Anterior cingulate cortex (tissue), 58 donors: ENCODE measurements at regions not wholly inside any gene's neighbourhood (a gene's known extent, or its start where the extent isn't known, plus 50 kb on each side); places are given as distances from the start of the nearest gene placed in this dataset.

Experiments
- DNase-seq, 58 donors: peaks; one replicate each; lab custom pipeline; 2025; lab: John Stamatoyannopoulos, UW

- DNase-seq: peak in 1 of 58 donors; percentile 2
Observed at GRCh38 chr17:51434434-51435170, 174.3 kb downstream of the UTP18 start.

GRCh38 chr17:51435171-51435552, 174.8 kb downstream of the UTP18 start:
- peak in 3 of 58 donors; percentile 9 to 22 (median 15) for DNase-seq

GRCh38 chr17:51435641-51436091, 175.3 kb downstream of the UTP18 start:
- peak in 28 of 58 donors; percentile 2 to 64 (median 18) for DNase-seq

- peak in 13 of 58 donors; percentile 2 to 52 (median 11) for DNase-seq
Observed at GRCh38 chr17:51439395-51440229, 179.3 kb downstream of the UTP18 start.

DNA sequence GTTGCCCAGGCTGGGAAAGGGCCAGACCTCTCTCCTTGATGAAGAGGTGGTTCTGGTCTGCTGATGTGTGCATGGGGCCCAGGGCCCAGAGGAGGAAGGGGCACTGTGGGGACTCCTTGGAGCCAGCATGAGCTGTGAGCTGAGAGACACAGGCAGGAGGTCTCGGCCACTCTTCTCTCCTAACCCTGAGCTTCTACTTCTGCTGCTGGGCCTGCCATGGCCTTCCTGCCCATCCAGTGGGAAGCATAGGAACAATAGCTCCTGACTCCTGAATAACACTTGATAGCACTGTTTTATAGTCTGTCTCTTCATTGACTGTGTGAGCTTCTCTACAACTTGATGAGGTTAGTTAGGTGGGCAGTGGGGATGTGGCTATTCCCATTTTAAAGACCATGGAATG, 181.1 kb downstream of the UTP18 start:
- no peak for DNase-seq

DNA sequence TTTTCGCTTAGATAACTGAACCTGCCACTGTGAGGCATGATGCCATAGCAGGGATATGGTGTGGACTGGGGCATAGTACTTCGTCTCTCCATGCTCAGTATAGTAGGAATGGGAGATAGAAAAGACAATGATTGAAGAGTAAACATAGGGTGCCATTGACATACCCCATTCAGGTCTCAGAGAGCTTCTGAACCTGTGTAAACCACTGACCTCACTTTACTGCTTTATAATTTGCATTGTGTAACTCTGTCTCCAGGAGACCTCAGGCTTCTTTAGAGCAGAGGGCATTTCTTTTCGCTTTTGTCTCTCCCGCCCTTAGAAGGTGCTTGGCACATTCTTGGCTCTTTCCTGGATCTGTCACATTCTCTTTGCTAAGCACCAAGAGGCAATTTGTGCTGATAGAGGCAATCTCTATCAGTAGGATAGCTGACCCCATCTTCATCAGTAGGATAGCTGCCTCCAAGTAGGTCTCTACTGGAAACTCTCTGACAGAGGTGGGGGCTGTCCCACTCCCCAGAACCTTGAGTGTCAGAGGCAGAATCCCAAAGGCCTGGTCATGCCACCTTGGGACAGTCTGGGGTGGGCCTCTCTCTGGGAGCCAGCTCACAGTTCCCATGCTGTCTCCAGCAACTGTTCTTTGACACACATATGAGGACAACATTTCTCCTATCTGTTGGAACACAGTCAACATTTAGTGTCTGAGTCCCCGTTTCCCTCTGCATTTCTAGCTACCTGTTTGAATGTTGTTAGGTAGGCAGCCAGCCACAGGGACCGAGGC, 181.9 kb downstream of the UTP18 start:
- DNase-seq: no peak

DNA sequence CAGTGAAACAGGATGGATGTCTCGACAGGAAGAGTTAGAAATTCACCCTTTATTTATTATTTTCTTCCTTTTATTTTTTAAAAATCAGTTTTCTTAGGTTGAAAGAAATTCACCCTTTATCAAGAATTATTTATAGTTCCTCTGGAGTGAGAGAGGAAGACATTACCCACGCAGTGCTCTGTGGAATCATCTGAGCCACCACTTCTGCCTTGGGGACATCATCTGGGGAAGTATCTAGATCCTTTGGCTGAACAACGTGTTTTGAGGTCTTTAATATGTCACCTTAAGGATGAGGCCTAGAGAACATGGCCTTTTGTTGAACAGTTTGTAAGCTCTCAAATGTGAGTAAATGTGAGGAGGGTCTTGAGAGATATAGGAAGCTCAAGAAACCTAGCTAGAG, 183.3 kb downstream of the UTP18 start:
- no peak for DNase-seq

- DNase-seq: no peak
Observed at GRCh38 chr17:51445946-51446345, 185.6 kb downstream of the UTP18 start.

GRCh38 chr17:51454456-51454978, 194.2 kb downstream of the UTP18 start:
- no peak for DNase-seq

- no peak for DNase-seq
Observed at GRCh38 chr17:51455211-51455610, 194.9 kb downstream of the UTP18 start.

DNA sequence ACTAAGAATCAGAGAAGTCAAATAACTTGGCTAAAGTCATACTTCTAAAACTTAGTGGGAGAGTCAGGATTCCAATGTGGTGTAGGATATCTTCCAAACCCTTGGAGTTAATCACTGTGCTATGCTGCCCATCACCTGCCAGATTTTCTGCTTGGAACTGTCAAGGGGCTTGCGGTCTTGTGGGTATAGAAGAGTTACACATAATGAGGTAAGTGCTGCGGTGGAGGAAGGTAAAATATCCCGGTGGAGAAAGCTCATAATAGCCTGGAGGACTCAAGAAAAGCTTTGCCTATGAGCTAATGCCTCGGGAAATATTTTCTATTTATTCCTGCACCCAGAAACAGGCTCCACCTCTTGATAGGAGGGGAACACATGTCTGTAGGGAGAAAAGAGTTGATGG, 195.6 kb downstream of the UTP18 start:
- DNase-seq: no peak

DNA sequence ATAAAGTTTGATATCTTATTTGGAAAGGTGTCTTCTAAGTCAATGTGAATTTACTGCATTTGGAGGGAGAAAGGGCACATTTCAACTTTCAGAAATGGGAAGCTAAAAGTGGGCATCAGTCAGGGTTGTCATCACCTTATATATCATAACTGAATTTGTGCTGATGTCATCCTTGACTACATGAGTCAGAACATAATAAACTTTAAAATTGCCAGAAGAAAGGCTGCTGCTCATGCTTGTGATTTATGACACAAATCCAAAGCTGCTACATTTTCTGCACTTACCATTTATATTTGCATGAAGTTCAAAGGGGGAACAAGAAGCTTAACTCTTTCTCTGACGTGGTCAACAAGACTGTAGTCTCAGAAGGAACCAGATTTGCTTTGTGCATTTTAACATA, 196.6 kb downstream of the UTP18 start:
- DNase-seq: no peak

DNA sequence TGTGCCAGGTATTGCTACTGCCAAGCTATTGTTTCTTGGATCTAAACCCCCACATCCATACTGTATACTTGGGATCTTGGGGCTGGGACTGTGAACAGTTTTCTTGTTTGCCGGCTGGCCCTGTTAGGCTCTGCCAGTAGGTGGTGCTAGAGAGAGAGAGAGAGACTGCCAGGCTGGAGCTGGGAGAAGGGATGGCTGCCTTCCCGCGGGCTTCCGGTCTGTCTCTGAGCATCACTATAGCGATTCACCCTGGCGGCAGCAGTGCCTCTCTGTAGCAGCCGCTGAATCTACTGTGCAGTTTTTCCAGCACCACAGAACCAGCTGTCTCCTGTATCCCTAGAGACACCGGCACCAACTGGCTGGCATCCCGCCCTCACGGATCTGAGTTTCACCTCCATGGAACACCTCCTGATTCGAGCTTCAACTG, 201.2 kb downstream of the UTP18 start:
- DNase-seq: peak in 28 of 58 donors; percentile 1 to 45 (median 18)

DNA sequence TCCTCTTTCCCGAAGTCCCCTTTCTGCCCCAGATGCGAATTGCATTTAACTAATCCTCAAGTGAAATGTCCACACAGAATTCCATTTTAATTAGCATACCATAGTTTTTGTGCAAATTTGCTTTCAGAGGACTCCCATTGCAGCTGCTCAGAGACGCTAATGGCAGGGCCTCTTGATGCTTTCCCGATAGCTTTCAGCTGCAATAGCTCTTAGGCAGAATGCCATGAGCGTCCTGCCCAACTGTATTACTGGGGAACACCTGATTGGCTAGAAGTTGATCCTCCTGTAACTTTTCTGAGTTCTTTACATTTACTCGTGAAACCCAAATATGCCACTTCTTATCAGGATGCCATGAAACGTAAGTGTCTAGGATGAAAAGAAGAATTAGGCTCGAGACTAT, 203.0 kb downstream of the UTP18 start:
- no peak for DNase-seq

- DNase-seq: no peak
Observed at GRCh38 chr17:51467336-51467735, 207.0 kb downstream of the UTP18 start.

DNA sequence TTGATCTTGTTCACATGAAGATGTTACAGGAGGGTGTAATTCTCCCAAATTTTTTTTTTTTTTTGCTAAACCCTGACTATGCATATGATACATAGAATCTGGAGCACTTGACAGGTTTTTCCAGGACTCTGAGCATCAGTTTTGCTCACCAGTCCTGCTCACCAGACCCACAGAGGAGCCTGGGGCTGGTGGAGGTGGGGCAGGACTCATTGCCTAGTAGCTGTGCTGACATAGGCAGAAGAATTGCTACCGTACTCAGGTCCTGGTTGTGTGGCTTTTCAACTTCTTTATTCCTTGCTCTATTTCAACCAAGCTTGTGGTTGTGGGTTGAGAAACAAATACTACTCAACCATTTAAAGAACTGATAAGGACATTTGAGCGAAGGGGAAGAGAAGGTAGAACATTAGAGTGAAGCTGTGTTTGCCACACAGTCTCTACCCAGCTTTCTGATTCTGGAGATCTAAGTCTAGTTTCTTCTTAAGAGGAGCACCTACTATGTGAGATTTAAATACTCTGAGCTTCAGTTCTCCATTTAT, 212.4 kb downstream of the UTP18 start:
- no peak for DNase-seq

DNA sequence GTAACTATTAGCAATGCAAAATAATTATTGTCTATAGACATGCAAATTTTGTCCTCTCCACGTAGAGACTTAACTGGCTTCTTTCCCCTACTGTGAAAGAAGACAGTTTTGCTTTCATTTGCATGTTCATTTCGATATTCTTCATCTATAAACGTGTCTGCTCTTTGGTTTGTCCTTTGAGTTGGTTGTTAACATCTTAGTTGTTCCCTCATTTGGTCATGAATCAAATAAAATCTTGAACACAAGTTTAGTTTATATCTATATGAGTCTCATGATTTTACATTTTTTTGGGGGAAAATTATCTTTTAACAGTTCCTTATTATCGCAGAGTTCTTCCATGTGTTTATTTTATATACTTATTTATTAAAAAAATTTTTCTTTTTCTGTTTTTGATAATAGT, 214.4 kb downstream of the UTP18 start:
- no peak for DNase-seq

DNA sequence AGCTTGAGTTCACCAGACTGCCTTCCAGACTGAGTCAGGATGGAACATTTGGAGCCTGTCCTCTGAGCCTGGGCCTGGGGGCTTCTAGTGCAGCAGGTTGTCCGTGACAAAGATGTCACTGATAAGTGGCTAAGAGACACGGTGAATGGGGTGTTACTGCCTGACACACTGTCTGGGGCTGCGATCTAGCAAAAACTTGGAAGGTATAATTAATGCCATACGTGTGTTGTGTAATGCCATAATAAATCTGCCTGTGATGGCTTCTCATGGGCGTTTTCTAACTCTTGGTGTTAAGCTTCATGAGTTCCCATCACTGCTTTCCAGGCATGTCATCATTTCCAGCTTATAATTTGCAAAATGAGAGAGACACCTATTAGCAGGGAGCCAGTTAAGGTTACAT, 215.4 kb downstream of the UTP18 start:
- no peak for DNase-seq

- DNase-seq: peak in 1 of 58 donors; percentile 7
Observed at GRCh38 chr17:51479303-51479702, 219.0 kb downstream of the UTP18 start.

- DNase-seq: no peak
Observed at GRCh38 chr17:51481370-51481769, 221.0 kb downstream of the UTP18 start.
